ENCODE measurements at regions not wholly inside any gene's neighbourhood (a gene's known extent, or its start where the extent isn't known, plus 50 kb on each side); places are given as distances from the start of the nearest gene placed in this dataset.

GRCh38 chr7:441684-442421, 77.8 kb downstream of the PDGFA start:
- DNase-seq = no peak

GRCh38 chr7:442457-442856, 77.2 kb downstream of the PDGFA start:
- DNase-seq = no peak

- DNase-seq = no peak
These were observed 76.3 kb downstream of the PDGFA start for GRCh38 chr7:443279-443833.

- DNase-seq = no peak
These were observed 75.0 kb downstream of the PDGFA start for GRCh38 chr7:444606-445005.

GRCh38 chr7:445020-445419, 74.6 kb downstream of the PDGFA start:
- DNase-seq = no peak

- no peak for DNase-seq
These were observed 73.9 kb downstream of the PDGFA start for GRCh38 chr7:445563-446288.

- DNase-seq = no peak
These were observed 73.2 kb downstream of the PDGFA start for GRCh38 chr7:446289-446935.
